Activated T-cell treated with anti-CD3 and anti-CD28 coated beads, Interleukin-2, amount 50 U/mL, for 4 hours (primary cell): ENCODE measurements at regions not wholly inside any gene's neighbourhood (a gene's known extent, or its start where the extent isn't known, plus 50 kb on each side); places are given as distances from the start of the nearest gene placed in this dataset.

ENCODE experiments used
- ATAC-seq, 2 donors: fragments of 200-7000 bp; cut with Tn5 transposase; one replicate each; pipeline ENCODE4 v1.10.0; 2021
- DNase-seq: peaks from one replicate; pipeline ENCODE4 v3.0.0-alpha.2; 2020
- H3K27me3 Mint-ChIP-seq: one replicate; pipeline ENCODE4 v1.8.0; 2021; ENCODE audit warnings: low read depth, mixed read lengths
- H3K36me3 Mint-ChIP-seq: one replicate; pipeline ENCODE4 v1.8.0; 2022; ENCODE audit warnings: mixed read lengths; ENCODE audit not compliant: insufficient read depth
- H3K4me1 Mint-ChIP-seq: one replicate; pipeline ENCODE4 v1.8.0; 2021; ENCODE audit warnings: low read depth, mixed read lengths
- H3K4me3 Mint-ChIP-seq: one replicate; pipeline ENCODE4 v1.8.0; 2021; ENCODE audit warnings: mild to moderate bottlenecking, moderate library complexity, mixed read lengths
- H3K9me3 Mint-ChIP-seq: one replicate; pipeline ENCODE4 v1.8.0; 2021; ENCODE audit warnings: mixed read lengths

GRCh38 chr17:79680318-79680695 lies 50.4 kb upstream of the ENPP7 start:
- DNase-seq: no peak

GRCh38 chr17:79679631-79680317 lies 51.0 kb upstream of the ENPP7 start:
- H3K36me3 Mint-ChIP-seq: no peaks in the 10 kb centered on the region
- H3K4me1 Mint-ChIP-seq: no peaks in the 10 kb centered on the region
- no peak for ATAC-seq
- H3K27me3 Mint-ChIP-seq: peaks cover 37% of the 10 kb centered on the region
- no peaks in the 10 kb centered on the region for H3K9me3 Mint-ChIP-seq
- no peak overlapping the region for H3K4me3 Mint-ChIP-seq
- no peak for DNase-seq

More at GRCh38 chr17:79680318-79680695, 50.4 kb upstream of the ENPP7 start:
- H3K36me3 Mint-ChIP-seq: no peaks in the 10 kb centered on the region
- no peaks in the 10 kb centered on the region for H3K9me3 Mint-ChIP-seq
- peaks cover 39% of the 10 kb centered on the region for H3K27me3 Mint-ChIP-seq
- no peaks in the 10 kb centered on the region for H3K4me1 Mint-ChIP-seq
- no peak overlapping the region for H3K4me3 Mint-ChIP-seq
- ATAC-seq: no peak

- H3K36me3 Mint-ChIP-seq: no peaks in the 10 kb centered on the region
- DNase-seq (no peak), ATAC-seq (no peak)
- peaks cover 2% of the 10 kb centered on the region for H3K9me3 Mint-ChIP-seq
- peaks cover 36% of the 10 kb centered on the region for H3K27me3 Mint-ChIP-seq
- H3K4me1 Mint-ChIP-seq: no peaks in the 10 kb centered on the region
- H3K4me3 Mint-ChIP-seq: no peak overlapping the region
These were observed 51.9 kb upstream of the ENPP7 start for GRCh38 chr17:79678736-79679255.

GRCh38 chr17:79678091-79678735 lies 52.5 kb upstream of the ENPP7 start:
- Mint-ChIP-seq H3K9me3 (peaks cover 7% of the 10 kb centered on the region), H3K4me3 (no peak overlapping the region), H3K4me1 (no peaks in the 10 kb centered on the region), H3K36me3 (no peaks in the 10 kb centered on the region), H3K27me3 (peaks cover 42% of the 10 kb centered on the region)
- DNase-seq (no peak), ATAC-seq (no peak)

GRCh38 chr17:79677646-79678045 lies 53.1 kb upstream of the ENPP7 start:
- Mint-ChIP-seq H3K27me3 (peaks cover 45% of the 10 kb centered on the region), H3K4me3 (no peak overlapping the region), H3K36me3 (no peaks in the 10 kb centered on the region), H3K9me3 (peaks cover 9% of the 10 kb centered on the region), H3K4me1 (no peaks in the 10 kb centered on the region)
- no peak for ATAC-seq
- no peak for DNase-seq

- Mint-ChIP-seq H3K36me3 (no peaks in the 10 kb centered on the region), H3K27me3 (peaks cover 45% of the 10 kb centered on the region), H3K4me1 (no peaks in the 10 kb centered on the region), H3K9me3 (peaks cover 9% of the 10 kb centered on the region), H3K4me3 (no peak overlapping the region)
- DNase-seq: no peak
- ATAC-seq: no peak
These were observed 53.9 kb upstream of the ENPP7 start for GRCh38 chr17:79676796-79677195.

GRCh38 chr17:79675413-79675725 lies 55.4 kb upstream of the ENPP7 start:
- DNase-seq (no peak), ATAC-seq (no peak)
- Mint-ChIP-seq H3K36me3 (no peaks in the 10 kb centered on the region), H3K9me3 (peaks cover 9% of the 10 kb centered on the region), H3K4me1 (no peaks in the 10 kb centered on the region), H3K27me3 (peaks cover 46% of the 10 kb centered on the region), H3K4me3 (no peak overlapping the region)

GRCh38 chr17:79674506-79675412 lies 56.0 kb upstream of the ENPP7 start:
- Mint-ChIP-seq H3K4me1 (no peaks in the 10 kb centered on the region), H3K36me3 (no peaks in the 10 kb centered on the region)

GRCh38 chr17:79673517-79673916 lies 57.2 kb upstream of the ENPP7 start:
- H3K9me3 Mint-ChIP-seq: peaks cover 9% of the 10 kb centered on the region
- H3K4me3 Mint-ChIP-seq: no peak overlapping the region
- ATAC-seq: no peak
- H3K36me3 Mint-ChIP-seq: no peaks in the 10 kb centered on the region
- H3K27me3 Mint-ChIP-seq: peaks cover 48% of the 10 kb centered on the region
- H3K4me1 Mint-ChIP-seq: no peaks in the 10 kb centered on the region
- DNase-seq: no peak

More at GRCh38 chr17:79674506-79675412, 56.0 kb upstream of the ENPP7 start:
- ATAC-seq (no peak), DNase-seq (no peak)
- peaks cover 44% of the 10 kb centered on the region for H3K27me3 Mint-ChIP-seq
- H3K4me3 Mint-ChIP-seq: no peak overlapping the region
- peaks cover 9% of the 10 kb centered on the region for H3K9me3 Mint-ChIP-seq

GRCh38 chr17:79672496-79672895 lies 58.2 kb upstream of the ENPP7 start:
- Mint-ChIP-seq H3K9me3 (peaks cover 9% of the 10 kb centered on the region), H3K4me1 (no peaks in the 10 kb centered on the region), H3K4me3 (no peak overlapping the region), H3K36me3 (no peaks in the 10 kb centered on the region), H3K27me3 (peaks cover 57% of the 10 kb centered on the region)
- ATAC-seq (no peak), DNase-seq (no peak)

GRCh38 chr17:79671085-79671694 lies 59.6 kb upstream of the ENPP7 start:
- ATAC-seq (no peak), DNase-seq (no peak)
- Mint-ChIP-seq H3K27me3 (peaks cover 56% of the 10 kb centered on the region), H3K36me3 (no peaks in the 10 kb centered on the region), H3K4me1 (no peaks in the 10 kb centered on the region), H3K4me3 (no peak overlapping the region), H3K9me3 (peaks cover 9% of the 10 kb centered on the region)

- no peak for ATAC-seq
- no peak overlapping the region for H3K4me3 Mint-ChIP-seq
- H3K9me3 Mint-ChIP-seq: peaks cover 9% of the 10 kb centered on the region
- no peak for DNase-seq
- no peaks in the 10 kb centered on the region for H3K4me1 Mint-ChIP-seq
- peaks cover 57% of the 10 kb centered on the region for H3K27me3 Mint-ChIP-seq
- no peaks in the 10 kb centered on the region for H3K36me3 Mint-ChIP-seq
These were observed 59.8 kb upstream of the RBFOX3 start for GRCh38 chr17:79670537-79671084.

GRCh38 chr17:79669861-79670260 lies 59.0 kb upstream of the RBFOX3 start:
- Mint-ChIP-seq H3K9me3 (peaks cover 9% of the 10 kb centered on the region), H3K4me3 (no peak overlapping the region), H3K27me3 (peaks cover 62% of the 10 kb centered on the region), H3K36me3 (no peaks in the 10 kb centered on the region), H3K4me1 (peaks cover 1% of the 10 kb centered on the region)
- ATAC-seq (no peak), DNase-seq (no peak)
